ENCODE measurements at regions not wholly inside any gene's neighbourhood (a gene's known extent, or its start where the extent isn't known, plus 50 kb on each side); places are given as distances from the start of the nearest gene placed in this dataset.

DNA sequence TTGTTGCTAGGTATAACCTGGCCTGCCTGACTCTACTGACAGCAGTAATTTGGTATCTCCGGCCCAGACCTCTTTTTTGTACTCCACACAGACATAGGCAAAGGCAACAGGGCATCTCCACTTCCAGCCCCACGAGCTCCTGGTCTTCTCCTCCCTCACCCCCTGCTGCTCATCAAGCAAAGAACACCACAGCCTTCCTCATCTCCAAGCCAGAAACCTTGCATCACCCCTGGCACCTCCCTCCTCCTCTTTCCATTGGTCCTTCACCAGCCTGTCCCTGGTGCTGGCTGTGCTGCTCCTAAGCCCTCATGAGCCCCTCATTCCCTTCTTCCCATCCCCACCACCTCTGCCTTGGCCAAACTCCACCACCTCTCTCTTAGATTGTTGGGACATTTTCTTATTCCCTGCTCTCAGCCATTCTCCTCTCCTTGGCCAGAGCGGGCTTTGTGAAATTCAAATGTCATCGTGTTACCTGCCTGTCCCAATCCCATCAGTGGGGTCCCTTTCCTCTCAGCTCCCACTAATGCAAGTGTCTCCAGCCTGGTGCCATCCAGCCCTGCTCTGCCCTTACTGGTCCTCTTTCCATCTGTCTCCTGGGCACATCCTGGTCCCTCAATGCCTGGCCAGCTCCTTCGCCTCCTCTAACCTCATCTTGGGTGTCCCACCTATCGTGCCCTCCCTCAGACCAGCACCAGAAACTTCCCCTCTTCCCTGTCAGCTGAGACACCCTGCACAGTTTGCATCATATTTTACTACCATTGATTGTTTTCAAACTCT, 77.4 kb downstream of the INHBB start:
- TF ChIP-seq, protein P1, sequence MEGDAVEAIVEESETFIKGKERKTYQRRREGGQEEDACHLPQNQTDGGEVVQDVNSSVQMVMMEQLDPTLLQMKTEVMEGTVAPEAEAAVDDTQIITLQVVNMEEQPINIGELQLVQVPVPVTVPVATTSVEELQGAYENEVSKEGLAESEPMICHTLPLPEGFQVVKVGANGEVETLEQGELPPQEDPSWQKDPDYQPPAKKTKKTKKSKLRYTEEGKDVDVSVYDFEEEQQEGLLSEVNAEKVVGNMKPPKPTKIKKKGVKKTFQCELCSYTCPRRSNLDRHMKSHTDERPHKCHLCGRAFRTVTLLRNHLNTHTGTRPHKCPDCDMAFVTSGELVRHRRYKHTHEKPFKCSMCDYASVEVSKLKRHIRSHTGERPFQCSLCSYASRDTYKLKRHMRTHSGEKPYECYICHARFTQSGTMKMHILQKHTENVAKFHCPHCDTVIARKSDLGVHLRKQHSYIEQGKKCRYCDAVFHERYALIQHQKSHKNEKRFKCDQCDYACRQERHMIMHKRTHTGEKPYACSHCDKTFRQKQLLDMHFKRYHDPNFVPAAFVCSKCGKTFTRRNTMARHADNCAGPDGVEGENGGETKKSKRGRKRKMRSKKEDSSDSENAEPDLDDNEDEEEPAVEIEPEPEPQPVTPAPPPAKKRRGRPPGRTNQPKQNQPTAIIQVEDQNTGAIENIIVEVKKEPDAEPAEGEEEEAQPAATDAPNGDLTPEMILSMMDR (IDR thresholded peaks at IDR 0.05; ENCODE audit: insufficient read depth, missing control alignments) = no peak
- DNase-seq (ENCODE audit: insufficient read length, low spot score) (no peak), FAIRE-seq (no peak)

DNA sequence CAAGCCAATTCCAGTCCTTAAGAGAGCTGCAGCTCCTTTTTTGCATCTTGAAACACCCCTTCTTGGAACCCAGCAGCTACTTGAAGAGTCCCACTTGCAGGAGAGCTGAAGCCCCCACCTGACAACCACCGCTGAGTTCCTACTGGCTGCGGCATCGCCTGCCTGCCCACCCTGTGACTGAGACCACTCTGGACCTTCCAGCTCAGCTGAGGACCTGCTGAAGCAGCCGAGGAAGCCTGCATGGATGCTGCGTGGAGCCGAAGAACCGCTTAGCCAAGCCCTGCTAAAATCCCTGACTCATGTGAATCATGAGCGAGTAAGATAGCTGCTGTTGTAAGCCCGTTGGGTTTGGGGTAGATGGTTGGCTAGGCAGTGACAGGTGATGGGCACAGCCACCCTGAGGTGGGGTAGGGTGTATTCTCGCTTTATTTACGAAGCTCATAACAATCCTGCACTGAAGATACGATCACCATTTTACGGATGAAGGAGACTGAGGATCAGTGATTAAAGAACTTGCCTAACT, 78.4 kb downstream of the INHBB start:
- FAIRE-seq (no peak), DNase-seq (ENCODE audit: insufficient read length, low spot score) (no peak)
- TF ChIP-seq, protein P1 (IDR thresholded peaks at IDR 0.05; ENCODE audit: insufficient read depth, missing control alignments) = no peak

DNA sequence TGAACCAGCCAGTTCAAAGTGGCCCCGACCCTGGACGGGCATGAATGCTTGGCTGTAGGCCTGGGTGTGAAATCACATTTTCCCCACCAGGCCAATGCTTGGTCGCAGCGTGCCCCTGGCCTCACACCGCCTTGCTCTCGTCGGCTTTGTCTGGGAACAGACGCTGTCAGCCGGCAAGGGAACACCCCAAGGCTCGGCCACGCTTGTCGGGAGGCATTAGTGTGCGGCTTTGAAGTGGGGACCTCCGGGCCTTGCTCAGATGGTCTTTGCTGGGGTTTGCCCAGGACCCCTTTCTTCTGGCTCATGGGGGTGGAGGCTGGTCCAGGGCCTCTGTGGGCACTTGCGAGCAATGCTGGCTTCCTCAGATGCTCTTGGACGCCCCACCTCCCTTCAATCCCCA, 79.1 kb downstream of the INHBB start:
- TF ChIP-seq, protein P1 (IDR thresholded peaks at IDR 0.05; ENCODE audit: insufficient read depth, missing control alignments) = no peak
- DNase-seq (ENCODE audit: insufficient read length, low spot score) (no peak), FAIRE-seq (no peak)

DNA sequence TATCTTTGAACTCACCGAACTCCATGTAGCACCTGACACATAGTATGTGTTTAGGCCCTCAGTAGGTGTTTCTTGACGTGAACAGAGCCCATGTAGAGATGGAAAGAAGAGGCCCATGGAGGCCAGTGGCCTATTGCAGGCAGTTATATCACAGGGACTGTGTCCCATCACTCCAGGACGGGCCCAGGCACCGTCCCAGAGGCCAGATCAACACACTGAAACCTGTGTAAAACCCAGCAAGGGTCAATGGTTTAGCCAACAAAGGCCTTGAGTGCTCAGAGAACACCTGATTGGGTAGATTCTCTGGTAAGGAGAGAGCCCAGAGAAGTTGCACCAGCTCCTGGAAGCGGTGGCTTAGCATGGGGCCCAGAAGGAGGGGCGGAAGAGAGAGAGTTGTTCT, 82.8 kb downstream of the INHBB start:
- DNase-seq (ENCODE audit: insufficient read length, low spot score) = no peak
- FAIRE-seq = no peak
- TF ChIP-seq, protein P1 (IDR thresholded peaks at IDR 0.05; ENCODE audit: insufficient read depth, missing control alignments) = no peak

DNA sequence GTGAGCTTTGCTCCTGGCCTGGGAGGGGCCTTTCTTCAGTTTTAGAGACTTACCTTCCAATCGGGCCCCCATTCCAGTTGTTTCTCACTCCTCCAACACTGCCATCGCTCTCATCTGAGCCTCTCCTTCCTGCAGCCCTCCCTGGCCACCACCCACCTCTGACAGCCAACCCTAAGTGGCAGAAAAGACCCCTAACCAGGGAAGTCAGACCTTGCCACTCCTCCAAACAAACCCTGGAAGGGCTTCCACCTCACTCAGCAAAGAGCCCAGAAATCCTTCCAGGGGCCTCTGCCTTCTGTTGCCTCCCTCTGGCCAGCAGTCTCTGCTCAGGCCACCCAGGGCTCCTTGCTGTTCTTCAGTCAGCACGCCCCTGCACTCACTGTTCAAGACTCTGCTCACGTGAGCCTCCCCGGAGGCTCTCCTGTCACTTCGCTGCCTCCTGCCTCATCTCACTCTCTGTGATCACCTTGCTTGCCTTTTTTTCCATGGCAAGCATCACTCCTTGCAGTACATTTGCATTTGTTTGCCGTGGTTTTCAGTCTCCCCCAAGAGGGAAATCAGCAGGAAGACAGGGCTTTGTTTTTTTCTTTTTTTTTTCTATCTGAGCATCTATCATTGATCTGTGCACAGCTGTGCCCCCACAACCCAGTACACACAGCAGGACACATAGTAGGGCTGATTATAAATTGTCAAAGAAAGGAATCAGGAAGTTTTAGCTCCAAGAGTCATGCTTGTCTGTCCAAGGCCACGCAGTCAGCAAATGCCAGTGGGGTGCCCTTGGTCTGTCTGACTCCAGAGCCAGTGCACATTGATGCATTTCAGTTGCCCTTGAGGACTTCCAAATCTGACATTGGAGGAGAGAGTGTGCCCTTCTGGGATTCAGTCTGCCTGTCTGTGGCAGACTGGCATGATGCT, 83.9 kb downstream of the INHBB start:
- FAIRE-seq (no peak), DNase-seq (ENCODE audit: insufficient read length, low spot score) (no peak)
- TF ChIP-seq, protein P1 (IDR thresholded peaks at IDR 0.05; ENCODE audit: insufficient read depth, missing control alignments) = no peak

DNA sequence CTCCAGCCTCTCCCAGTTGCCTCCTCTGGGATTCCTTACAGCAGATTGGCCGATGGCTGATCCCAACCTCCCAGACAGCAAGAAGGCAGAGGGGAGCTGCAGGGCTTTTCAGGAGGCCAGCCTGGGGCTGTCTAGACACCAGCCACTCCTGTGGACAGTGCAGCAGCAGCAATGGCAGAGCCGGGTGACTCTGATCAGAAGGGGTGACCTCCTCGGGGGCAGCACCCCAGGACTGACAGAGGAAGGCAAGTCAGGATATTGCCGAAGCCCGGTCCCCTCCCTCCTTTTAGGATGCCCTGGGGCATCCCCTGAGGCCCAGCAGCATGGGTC, 84.5 kb downstream of the INHBB start:
- no peak for FAIRE-seq
- DNase-seq (ENCODE audit: insufficient read length, low spot score) = no peak
- TF ChIP-seq, protein P1 (IDR thresholded peaks at IDR 0.05; ENCODE audit: insufficient read depth, missing control alignments) = no peak
